OCI-LY1 (cell line): ENCODE measurements at regions not wholly inside any gene's neighbourhood (a gene's known extent, or its start where the extent isn't known, plus 50 kb on each side); places are given as distances from the start of the nearest gene placed in this dataset.

Source experiments
- H2AFZ ChIP-seq: fragments of 200-600 bp; sonication (generic), shearing (Covaris generic); 2 replicates; pipeline ENCODE4 v1.6.0; 2014; ENCODE audit warnings: antibody characterized with exemption, mild to moderate bottlenecking, low read length
- H3F3A ChIP-seq: fragments of 200-600 bp; sonication (generic), shearing (Covaris generic); 2 replicates; pipeline ENCODE4 v1.6.0; 2014; ENCODE audit warnings: mild to moderate bottlenecking, antibody characterized with exemption, low read length, moderate library complexity; ENCODE audit not compliant: insufficient read depth
- H3K27ac ChIP-seq: fragments of 200-600 bp; sonication (generic); 2 replicates; pipeline ENCODE4 v1.5.1; 2014; ENCODE audit warnings: low read length, mixed run types, mild to moderate bottlenecking, low read depth; ENCODE audit not compliant: poor library complexity, severe bottlenecking
- H3K27me3 ChIP-seq: fragments of 200-600 bp; sonication (generic); 2 replicates; pipeline ENCODE4 v1.6.0; 2014; ENCODE audit warnings: antibody characterized with exemption, mild to moderate bottlenecking, low read length, moderate library complexity; ENCODE audit not compliant: insufficient read depth
- H3K36me3 ChIP-seq: fragments of 200-600 bp; sonication (generic); 2 replicates; pipeline ENCODE4 v1.6.1; 2014; ENCODE audit warnings: mild to moderate bottlenecking, antibody characterized with exemption, low read length, moderate library complexity, mixed read lengths; ENCODE audit not compliant: insufficient read depth
- H3K4me1 ChIP-seq: fragments of 200-600 bp; sonication (generic); 2 replicates; pipeline ENCODE4 v1.5.1; 2014; ENCODE audit warnings: mild to moderate bottlenecking, low read length, moderate library complexity; ENCODE audit not compliant: insufficient read depth, severe bottlenecking
- H3K4me2 ChIP-seq: fragments of 200-600 bp; sonication (generic), shearing (Covaris generic); 2 replicates; pipeline ENCODE4 v1.6.1; 2014; ENCODE audit warnings: low read length
- H3K4me3 ChIP-seq: fragments of 200-600 bp; sonication (generic); 2 replicates; pipeline ENCODE4 v1.5.1; 2014; ENCODE audit warnings: low read length, low read depth, mild to moderate bottlenecking, mixed read lengths; ENCODE audit not compliant: poor library complexity, severe bottlenecking
- H3K79me2 ChIP-seq: fragments of 200-600 bp; shearing (Covaris generic); 2 replicates; pipeline ENCODE4 v1.6.1; 2016; ENCODE audit warnings: mixed run types, low read length, mixed read lengths; ENCODE audit not compliant: insufficient read depth
- H3K9ac ChIP-seq: fragments of 200-600 bp; sonication (generic), shearing (Covaris generic); 2 replicates; pipeline ENCODE4 v1.6.1; 2014; ENCODE audit warnings: mild to moderate bottlenecking, low read length, mixed read lengths
- H3K9me2 ChIP-seq: fragments of 200-600 bp; sonication (generic), shearing (Covaris generic); 2 replicates; pipeline ENCODE4 v1.6.1; 2014; ENCODE audit warnings: low read depth, mild to moderate bottlenecking, low read length, mixed read lengths
- H3K9me3 ChIP-seq: fragments of 200-600 bp; shearing (Covaris generic); 2 replicates; pipeline ENCODE4 v1.6.1; 2014; ENCODE audit warnings: low read length, mixed read lengths
- H4K20me1 ChIP-seq: fragments of 200-600 bp; sonication (generic), shearing (Covaris generic); 2 replicates; pipeline ENCODE4 v1.6.0; 2016; ENCODE audit warnings: mild to moderate bottlenecking, low read length; ENCODE audit not compliant: insufficient read depth
- EZH2 ChIP-seq: fragments of 200-600 bp; sonication (generic), shearing (Covaris generic); IDR thresholded peaks from 2 replicates; pipeline ENCODE4 v1.8.0; 2017; ENCODE audit warnings: borderline replicate concordance, mixed run types, mild to moderate bottlenecking, antibody characterized with exemption, low read length, moderate library complexity, mixed read lengths
- TF ChIP-seq, protein P1 (sequence below): fragments of 200-600 bp; sonication (generic), shearing (Covaris generic); IDR thresholded peaks from 2 replicates; pipeline ENCODE4 v1.5.1; 2017; ENCODE audit warnings: mild to moderate bottlenecking, antibody characterized with exemption, low read length, moderate library complexity, mixed read lengths

GRCh38 chr3:40841131-40841530 lies 316.4 kb downstream of the ZNF621 start:
- H3K9me2 ChIP-seq: no peaks in the 10 kb centered on the region
- no peak overlapping the region for H3K4me2 ChIP-seq
- H3K4me1 ChIP-seq: no peaks in the 10 kb centered on the region
- H3K9ac ChIP-seq: no peak overlapping the region
- no peak overlapping the region for H3K4me3 ChIP-seq
- no peaks in the 10 kb centered on the region for H3K36me3 ChIP-seq
- no peaks in the 10 kb centered on the region for H3F3A ChIP-seq
- H2AFZ ChIP-seq: no peak overlapping the region
- H3K9me3 ChIP-seq: no peaks in the 10 kb centered on the region
- no peak overlapping the region for H3K27ac ChIP-seq
- H3K79me2 ChIP-seq: no peaks in the 10 kb centered on the region
- peaks cover 3% of the 10 kb centered on the region; the same call in 1 of the 2 replicates for H3K27me3 ChIP-seq
- H4K20me1 ChIP-seq: no peaks in the 10 kb centered on the region
- no peak for TF ChIP-seq EZH2
- TF ChIP-seq, protein P1, sequence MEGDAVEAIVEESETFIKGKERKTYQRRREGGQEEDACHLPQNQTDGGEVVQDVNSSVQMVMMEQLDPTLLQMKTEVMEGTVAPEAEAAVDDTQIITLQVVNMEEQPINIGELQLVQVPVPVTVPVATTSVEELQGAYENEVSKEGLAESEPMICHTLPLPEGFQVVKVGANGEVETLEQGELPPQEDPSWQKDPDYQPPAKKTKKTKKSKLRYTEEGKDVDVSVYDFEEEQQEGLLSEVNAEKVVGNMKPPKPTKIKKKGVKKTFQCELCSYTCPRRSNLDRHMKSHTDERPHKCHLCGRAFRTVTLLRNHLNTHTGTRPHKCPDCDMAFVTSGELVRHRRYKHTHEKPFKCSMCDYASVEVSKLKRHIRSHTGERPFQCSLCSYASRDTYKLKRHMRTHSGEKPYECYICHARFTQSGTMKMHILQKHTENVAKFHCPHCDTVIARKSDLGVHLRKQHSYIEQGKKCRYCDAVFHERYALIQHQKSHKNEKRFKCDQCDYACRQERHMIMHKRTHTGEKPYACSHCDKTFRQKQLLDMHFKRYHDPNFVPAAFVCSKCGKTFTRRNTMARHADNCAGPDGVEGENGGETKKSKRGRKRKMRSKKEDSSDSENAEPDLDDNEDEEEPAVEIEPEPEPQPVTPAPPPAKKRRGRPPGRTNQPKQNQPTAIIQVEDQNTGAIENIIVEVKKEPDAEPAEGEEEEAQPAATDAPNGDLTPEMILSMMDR: no peak

DNA sequence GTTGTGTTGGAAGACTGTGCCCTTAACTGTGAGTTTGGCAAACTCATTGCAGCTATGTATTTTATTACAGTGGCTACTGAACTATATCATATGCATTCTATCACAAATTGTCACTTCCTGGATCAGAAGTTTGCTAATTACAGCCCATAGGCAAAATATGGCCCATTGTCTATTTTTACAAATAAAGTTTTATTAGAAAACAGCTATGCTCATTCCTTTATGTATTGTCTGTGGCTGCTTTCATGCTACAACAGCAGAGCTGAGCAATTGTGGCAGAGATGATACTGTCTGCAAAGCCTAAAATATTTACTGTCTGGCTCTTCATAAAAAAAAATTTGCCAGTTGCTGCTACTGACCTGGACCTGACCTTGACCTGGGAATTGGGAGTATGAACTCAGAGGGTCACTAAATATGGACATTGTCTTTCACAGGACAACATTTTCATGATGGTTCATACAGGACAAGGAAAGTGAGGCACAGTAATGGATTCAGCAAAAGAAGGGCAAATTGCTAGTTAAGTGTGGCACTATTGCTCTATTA lies 316.9 kb downstream of the ZNF621 start:
- peaks cover 3% of the 10 kb centered on the region; the same call in 1 of the 2 replicates for H3K27me3 ChIP-seq
- H3K27ac ChIP-seq: no peak overlapping the region
- no peaks in the 10 kb centered on the region for H3K4me1 ChIP-seq
- H2AFZ ChIP-seq: no peak overlapping the region
- no peak overlapping the region for H3K4me3 ChIP-seq
- H3K9me3 ChIP-seq: no peaks in the 10 kb centered on the region
- no peaks in the 10 kb centered on the region for H3F3A ChIP-seq
- no peak overlapping the region for H3K4me2 ChIP-seq
- no peaks in the 10 kb centered on the region for H3K79me2 ChIP-seq
- H3K9ac ChIP-seq: no peak overlapping the region
- H4K20me1 ChIP-seq: no peaks in the 10 kb centered on the region
- no peaks in the 10 kb centered on the region for H3K9me2 ChIP-seq
- no peak for TF ChIP-seq EZH2
- TF ChIP-seq, protein P1: no peak
- H3K36me3 ChIP-seq: no peaks in the 10 kb centered on the region

DNA sequence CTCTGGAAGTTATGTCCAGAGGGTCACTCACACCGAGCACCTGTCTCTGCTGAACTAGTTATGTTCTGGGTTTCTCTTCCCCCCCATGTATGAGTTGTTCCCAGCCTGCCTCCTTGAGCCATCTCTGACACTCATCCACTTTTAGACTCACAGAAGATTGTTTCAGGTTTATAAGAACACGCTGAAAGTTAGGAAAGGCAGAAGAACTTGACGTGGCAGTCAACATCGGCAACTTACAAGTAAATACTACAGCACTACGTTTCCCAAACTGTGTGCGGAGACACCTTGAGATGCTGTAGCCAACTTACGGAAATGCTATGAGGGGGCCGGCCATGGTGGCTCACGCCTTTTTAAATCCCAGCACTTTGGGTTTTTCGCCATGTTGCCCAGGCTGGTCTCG lies 318.0 kb downstream of the ZNF621 start:
- Histone ChIP-seq H3K9me2 (no peaks in the 10 kb centered on the region), H3F3A (no peaks in the 10 kb centered on the region), H2AFZ (no peak overlapping the region), H3K79me2 (no peaks in the 10 kb centered on the region), H3K27me3 (peaks cover 3% of the 10 kb centered on the region; the same call in 1 of the 2 replicates), H3K4me1 (no peaks in the 10 kb centered on the region), H3K36me3 (no peaks in the 10 kb centered on the region), H3K9ac (no peak overlapping the region), H3K9me3 (no peaks in the 10 kb centered on the region), H3K4me2 (no peak overlapping the region), H3K27ac (no peak overlapping the region), H3K4me3 (no peak overlapping the region), H4K20me1 (no peaks in the 10 kb centered on the region)
- TF ChIP-seq, protein P1: no peak
- TF ChIP-seq EZH2: no peak
